Left hindlimb (tissue), 1 donor: ENCODE measurements at regions not wholly inside any gene's neighbourhood (a gene's known extent, or its start where the extent isn't known, plus 50 kb on each side); places are given as distances from the start of the nearest gene placed in this dataset.
A peak's percentile ranks its signal among the peaks of the same experiment; 100 is the strongest.
"Not testable (repeated sequence)": the region's sequence is repeated elsewhere in the genome, so short reads cannot be mapped to it uniquely, and the experiment has no call there.

Source experiments
- DNase-seq: peaks from one replicate; pipeline ENCODE4 v3.0.0-alpha.2; 2018

DNA sequence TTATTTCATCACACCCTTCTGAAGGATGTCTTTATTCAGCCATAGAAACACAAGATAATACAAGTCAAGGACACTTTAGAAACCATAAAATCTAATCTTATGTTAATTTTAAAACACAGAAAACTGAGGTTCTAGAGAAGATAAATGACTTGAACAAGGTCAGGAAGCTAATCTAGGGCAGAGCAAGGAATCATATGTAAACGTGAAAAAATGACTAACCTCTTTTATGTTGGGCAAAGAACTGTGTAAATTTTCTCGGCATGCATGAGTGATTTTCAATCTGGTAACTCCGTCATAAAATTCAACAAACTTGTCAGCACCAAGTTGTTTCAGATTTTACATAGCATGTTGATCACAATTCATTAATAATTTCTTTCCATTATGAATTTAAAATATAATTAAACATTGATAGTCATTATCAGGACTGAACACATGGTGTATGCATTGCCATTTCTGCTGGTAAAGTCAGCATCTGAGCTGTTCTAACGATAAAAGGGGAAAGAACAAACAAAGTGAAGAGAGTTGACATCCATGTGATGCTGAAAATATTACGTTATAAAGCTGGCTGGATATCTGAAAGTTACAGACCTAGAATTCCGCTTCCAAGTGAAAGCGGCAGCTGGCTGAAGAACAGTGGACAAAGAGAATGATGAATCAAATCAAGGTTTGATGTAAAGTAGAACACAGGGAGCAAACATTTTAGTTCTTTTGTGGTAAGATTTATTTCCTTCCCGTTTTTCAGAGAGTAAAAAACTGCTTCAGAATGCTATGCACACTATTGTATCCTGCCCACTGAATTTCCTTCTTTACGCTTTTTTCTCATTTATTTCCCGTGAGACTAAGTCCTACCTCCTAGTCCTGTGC is 1037.4 kb upstream of the TMPRSS15 start:
- DNase-seq = no peak

DNA sequence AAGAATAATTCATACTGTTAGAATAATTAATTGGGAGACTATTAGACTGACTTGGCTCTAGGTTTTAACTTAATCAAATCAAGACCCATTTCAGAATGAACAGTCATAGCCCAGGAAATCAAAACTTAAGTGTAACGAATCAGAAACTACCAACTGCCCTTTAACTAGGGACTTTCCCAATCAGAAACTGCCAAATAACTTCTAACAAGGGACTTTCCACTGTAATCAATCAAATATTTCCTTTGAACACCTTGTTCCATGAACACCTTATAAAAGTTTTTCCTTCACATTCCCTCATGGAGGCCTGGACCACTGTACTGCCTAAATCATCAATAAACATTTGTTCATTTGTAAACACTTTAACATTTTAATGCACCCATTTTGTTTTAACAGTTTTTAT is 1054.7 kb upstream of the TMPRSS15 start:
- no peak for DNase-seq

DNA sequence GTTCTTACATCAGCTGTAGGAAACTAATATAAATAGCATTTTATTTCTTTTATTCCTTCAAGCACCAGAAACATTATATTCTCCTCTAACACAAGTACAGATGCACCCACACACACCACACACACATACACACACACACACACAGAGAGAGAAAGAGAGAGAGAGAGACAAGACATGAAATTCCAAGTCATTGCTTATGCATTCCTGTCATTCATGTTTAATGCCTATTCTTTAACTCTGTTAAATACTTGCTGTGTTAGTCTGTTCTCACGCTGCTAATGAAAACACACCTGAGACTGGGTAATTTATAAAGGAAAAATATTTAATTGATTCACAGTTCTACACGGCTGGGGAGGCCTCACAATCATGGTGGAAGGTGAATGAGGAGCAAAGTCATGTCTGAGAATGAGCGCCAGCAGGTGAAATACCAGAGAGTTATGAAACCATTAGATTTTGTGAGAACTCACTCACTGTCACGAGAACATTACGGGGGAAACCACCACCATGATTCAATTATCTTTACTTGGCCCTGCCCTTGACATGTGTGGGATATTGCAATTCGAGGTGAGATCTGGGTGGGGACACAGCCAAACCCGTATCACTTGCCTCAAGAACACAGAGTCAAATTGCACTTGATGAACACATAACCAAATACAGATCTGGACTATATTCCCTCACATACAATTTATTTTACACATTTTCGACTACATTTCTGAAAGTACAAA is 1058.1 kb upstream of the TMPRSS15 start:
- no peak for DNase-seq

DNA sequence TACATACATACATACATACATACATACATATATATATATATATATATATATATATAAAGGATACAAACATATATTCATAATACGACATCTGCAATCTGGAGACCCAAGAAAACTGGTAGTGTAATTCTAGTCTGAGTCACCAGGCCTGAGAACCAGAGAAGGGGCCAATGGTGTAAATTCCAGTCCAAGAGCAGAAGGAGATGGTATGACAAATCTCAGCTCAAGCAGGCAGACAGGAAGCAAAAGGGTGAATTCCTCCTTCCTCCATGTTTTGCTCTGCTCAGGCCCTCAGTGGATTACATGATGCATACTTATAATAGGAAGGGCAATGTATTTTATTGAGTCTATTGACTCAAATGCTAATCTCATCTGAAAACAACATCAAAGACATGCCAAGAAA is 1060.4 kb upstream of the TMPRSS15 start:
- DNase-seq = no peak

DNA sequence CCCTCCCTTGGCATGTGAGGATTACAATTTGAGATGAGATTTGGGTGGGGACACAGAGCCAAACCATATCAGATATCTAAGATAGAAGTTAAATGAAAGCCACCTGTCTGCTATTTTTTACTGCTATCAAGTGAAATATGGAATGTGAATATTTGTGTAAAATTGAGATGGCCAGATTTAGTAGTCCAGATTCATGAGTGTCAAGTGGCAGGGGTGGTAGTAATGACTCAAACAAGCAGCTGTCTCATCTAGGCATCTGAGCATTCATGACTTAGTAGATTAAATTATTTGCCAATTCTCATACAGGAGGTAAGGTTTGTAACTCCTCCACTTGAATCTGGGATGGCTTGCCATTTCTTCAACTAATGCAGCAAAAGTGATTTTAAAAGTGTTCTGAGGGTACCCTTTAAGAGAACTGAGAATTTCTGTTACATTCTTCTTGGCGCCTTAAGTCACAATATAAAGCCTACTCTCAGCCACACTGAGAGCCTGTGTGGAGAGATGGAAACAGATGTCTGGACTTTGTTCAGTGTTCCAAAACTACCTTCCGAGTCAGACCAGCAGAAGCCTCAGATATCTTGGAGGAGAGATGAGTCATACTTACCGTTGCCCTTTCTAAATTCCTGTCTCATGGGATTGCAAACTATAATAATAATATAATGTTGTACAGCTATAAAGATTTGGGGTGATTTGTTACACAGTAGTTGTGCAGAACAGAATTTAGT is 1065.6 kb upstream of the TMPRSS15 start:
- DNase-seq = no peak

DNA sequence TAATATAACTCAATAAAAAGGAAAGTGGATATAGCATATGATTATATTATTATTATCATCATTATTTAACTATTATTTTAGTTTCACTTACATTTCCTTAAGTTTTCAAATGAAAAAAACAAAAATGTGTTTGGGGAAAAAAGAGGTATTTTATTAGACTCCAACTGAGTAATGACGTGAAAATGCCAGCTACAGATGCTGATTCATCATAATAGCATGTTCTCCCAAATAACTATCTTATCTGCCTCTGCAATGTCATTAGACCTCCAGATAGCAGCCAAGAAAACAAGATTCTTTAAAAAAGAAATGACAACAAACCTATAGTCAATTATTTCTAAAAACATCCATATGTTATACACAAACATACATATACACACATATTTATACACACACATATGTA is 1071.9 kb upstream of the TMPRSS15 start:
- no peak for DNase-seq

DNA sequence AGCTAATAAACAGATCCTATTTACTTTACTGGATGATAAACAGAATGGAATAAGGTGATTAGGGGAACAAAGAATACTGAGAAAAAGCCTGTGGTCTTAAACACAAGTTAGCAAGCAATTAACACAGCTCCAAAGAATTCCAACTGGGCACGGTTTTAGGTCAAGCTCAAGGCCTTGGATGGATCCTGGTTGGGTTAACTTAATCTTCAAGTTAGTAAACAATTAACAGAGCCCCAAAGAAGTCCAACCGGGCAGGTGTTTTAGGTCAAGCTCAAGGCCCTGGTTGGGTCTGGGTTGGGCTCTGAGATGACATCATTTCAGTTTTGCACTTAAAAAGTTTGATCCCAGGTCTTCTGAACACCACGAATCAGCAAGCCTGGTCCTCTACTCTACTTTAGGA is 1086.3 kb upstream of the TMPRSS15 start:
- no peak for DNase-seq

DNA sequence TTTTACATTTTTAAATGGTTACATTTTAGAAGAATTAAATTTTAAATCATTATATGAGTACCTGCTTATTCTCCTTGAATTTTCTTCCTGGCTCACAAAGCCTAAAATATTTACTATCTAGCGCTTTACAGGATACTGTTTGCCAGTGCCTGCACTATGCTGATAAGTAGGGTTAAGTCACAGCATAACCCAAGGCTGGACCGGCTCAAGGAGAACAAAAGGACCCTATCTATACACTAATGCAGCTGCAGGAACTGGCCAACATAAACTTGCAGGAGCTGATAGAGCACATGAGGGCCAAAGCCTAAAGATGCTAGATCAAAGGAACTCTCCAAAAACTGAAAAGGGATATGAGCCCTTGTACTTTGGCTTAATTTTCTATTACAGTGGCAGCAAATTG is 1086.9 kb upstream of the TMPRSS15 start:
- no peak for DNase-seq

DNA sequence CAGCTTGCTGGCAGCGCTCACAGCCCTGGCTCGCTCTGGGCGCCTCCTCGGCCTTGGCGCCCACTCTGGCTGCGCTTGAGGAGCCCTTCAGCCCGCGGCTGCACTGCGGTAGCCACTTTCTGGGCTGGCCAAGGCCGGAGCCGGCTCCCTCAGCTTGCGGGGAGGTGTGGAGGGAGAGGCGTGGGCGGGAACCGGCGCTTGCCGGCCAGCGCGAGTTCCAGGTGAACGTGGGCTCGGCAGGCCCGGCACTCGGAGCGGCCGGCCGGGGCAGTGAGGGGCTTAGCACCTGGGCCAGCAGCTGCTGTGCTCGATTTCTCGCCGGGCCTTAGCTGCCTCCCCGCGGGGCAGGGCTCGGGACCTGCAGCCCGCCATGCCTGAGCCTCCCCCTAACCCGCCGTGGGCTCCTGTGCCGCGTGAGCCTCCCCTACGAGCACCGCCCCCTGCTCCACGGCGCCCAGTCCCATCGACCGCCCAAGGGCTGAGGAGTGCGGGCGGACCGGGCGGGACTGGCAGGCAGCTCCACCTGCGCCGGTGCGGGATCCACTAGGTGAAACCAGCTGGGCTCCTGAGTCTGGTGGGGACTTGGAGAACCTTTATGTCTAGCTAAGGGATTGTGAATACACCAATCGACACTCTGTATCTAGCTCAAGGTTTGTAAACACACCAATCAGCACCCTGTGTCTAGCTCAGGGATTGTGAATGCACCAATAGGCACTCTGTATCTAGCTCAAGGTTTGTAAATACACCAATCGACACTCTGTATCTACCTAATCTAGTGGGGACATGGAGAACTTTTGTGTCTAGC is 1090.1 kb upstream of the TMPRSS15 start:
- DNase-seq = not testable (repeated sequence)

DNA sequence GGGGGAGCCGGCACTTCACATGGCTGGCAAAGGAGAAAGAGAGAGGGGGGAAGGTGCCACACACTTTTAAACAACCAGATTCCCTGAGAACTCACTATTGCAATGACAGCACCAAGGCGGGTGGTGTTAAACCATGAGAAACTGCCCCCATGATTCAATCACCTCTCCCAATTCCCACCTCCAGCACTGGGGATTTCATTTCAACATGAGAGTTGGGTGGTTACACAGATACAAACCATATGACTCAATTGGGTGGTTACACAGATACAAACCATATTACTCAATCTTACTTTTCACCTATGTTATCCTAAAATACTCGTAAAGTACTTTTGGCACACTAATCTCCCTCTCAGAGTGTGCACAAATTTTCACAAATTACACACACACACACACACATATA is 1097.5 kb upstream of the TMPRSS15 start:
- DNase-seq = no peak

DNA sequence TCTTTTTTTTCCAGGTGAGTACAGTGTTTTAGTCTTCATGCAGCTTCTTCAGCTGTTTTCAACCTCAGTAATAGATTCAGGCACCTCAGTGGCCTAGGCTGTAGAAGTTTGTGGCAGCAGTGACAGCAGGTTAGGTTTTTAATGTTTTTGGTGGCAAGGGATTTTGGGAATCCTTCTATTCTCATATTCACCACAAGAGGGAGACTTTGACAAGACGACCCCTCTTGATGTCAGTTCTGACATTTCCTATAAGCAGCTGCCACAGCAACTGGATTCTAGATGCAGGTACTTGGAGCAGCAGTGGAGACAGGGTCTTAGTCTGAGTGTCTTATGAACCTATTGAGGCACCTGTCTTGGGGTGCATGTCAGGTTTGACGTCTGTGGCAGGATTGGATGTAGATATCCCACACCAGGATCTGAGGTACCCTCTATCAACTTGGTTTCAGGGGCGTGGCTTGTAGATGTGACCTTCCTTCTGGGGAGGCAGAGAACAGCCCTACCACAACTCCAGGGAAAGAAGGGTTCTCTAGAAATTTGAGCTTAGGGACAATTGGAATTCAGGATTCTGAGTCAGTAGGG is 1104.2 kb upstream of the TMPRSS15 start:
- DNase-seq = no peak

DNA sequence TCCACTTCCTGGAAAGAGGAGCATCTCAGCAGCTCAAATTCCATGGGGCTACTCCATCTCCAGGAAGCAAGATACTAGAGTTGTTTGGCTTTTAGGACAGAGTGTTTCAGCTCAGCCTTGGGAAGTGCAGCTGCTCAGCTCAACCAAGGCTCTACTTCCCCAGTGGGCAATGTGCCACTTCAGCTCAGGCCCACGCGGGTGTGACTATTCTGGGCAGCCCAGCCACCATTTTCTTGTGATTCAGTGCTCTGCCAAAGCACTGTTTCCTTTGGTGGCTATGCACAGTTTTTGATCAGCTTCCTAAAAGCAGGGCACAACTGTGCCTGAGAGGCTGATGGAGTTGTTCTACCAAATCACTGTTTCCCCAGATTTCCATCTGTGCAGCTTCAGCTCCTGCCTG is 1104.9 kb upstream of the TMPRSS15 start:
- DNase-seq = no peak

DNA sequence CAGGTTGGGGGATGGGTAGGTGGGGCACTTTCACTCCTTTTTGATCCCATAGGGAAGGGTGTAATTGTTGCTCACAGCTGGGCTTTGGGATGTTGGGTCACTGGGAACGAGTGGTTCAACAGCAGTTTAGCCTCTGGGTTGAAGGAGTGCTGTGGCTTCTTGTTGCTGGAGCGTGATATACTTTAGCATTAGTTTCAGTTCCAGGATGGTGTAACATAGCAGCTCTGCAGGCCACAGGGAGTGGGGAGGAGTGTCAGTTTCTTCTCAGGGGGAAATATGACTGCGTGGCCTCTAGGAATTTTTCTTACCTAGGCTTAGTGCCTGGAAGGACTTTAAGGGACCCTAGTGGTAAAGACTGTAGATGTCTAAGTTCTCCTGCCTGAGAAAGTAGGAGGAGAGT is 1105.3 kb upstream of the TMPRSS15 start:
- no peak for DNase-seq

DNA sequence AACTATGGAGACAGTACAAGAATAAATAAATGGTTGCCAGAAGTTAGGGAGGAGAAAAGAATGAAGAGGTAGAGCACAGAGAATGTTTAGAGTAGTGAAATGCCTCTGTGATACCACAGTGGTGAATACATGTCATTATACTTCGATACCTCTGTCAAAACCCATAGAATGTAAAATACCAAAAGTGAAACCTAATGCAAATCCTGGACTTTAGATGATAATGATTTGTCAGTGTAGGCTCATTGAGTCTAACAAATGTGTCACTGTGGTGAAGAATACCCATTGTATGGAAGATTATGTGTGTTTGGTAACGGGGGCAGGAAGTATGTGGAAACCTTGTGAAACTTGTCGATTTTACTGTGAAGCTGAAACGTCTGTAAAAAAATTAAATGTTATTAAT is 1106.5 kb upstream of the TMPRSS15 start:
- no peak for DNase-seq

DNA sequence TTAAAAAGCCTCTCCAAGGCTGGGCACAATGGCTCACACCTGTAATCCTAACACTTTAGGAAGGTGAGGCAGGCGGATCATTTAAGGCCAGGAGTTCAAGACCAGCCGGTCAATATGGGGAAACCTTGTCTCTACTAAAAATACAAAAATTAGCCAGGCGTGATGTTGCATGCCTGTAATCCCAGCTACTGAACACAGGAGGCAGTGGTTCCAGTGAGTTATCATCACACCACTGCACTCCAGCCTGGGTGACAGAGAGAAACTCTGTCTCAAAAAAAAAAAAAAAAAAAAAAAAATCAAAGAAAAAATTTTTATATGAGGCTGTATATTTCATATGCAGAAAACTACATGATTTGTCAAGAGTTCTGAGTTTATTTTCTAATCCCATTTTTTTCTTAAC is 1107.1 kb upstream of the TMPRSS15 start:
- DNase-seq = no peak

DNA sequence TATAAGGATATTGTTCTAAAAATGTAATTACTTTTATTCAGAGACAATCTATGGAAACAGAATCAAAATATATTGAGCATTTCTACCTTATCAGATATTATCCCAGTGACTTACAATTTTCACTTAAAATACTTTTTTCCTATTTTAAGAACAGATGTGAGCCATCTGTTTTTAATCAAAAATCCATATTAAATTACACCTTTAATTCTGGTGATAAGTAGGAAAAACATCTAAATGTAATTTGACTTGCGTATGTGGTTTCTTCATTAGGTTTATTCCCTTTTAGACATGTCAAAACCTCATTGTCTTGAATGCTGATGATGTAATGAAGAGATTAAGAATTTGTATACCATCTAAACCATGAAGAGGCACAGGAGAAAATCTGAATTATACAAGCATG is 1118.8 kb upstream of the TMPRSS15 start:
- no peak for DNase-seq

DNA sequence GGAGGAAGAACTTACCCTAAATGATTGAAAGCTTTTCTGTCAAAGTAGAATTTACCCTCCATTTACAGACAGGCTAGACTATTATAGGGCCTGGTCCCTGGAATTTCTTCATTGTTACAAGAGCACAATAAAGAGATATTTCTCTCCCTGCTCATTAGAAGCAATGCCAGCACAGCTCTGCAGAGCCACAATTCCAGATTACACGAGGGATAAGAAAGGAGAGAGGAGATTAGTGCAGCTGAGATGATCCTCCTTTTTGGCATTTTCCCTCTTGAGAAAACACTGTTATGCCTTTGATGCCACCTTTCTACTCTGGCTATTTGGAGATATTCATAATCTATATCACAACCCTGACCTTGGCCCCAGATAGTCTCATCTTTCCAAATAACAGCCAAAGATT is 1119.5 kb upstream of the TMPRSS15 start:
- no peak for DNase-seq

DNA sequence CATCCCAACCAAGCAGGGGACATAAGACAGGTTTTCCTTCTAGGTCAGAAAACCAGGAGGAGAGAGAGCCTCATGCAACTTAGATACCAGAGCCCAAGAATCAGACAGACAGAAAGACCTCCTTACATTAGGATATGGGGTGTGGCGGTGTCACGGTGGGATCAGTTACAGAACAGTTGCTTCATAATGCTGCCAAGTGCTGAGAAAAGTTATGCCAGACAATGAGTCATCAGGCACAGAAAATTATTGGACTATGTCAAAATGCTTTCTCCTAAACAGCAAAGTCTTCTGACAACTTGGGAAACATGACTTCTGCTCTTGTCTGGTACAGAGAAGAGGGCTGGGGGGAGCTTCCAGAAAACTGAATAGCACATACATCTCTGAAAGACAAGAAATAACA is 1120.2 kb upstream of the TMPRSS15 start:
- DNase-seq = peak; percentile 52

DNA sequence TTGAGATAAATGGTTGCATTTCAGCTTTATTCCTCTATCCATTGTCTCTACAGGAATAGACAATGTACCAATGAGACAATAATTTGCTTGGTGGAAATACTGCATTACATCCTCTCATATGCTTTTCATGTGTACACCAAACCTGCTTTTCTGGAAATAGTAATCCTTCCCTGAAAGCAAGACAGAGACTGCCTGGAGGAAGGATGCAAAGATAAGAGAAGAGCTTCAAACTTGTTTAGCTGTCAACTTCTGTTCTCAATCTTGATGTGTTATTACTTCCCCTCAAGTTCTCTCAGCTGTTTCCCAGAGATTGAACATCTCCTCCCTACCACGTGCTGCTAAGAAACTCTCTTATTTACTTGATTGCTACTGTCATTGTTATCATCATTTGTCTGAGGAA is 1125.4 kb upstream of the TMPRSS15 start:
- no peak for DNase-seq

DNA sequence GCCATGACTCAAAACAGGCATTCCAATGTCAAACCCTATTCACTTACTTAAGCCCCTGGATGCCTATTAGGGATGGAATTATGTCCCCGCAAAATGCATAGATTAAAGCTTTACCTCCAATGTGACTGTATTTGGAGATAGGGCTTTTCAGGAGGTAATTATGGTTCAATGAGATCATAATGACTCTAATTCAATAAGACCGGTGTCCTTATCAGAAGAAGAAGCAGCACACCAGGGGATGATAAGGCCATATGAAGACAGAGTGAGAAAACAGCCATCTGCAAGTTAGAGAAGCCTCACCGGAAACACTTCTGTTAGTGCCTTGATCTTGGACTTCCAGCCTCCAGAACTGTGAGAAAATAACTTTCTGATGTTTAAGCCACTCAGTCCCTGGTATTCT is 1131.8 kb upstream of the TMPRSS15 start:
- no peak for DNase-seq

DNA sequence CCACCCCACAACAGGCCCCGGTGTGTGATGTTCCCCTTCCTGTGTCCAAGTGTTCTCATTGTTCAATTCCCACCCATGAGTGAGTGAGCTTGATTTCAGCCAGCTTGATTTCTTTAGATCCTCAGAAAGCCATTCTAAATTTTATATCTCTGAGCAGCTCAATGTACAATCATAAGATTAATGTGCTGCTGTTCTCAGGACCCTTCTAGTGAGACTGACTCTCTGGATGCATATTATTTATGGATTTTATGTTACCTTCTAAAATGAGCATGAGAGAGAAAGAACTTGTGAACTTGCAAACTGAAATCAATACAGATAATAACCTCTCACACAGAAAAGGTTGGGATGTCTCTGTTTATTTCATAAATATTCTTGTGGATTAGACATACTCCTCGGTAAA is 1133.5 kb upstream of the TMPRSS15 start:
- no peak for DNase-seq

DNA sequence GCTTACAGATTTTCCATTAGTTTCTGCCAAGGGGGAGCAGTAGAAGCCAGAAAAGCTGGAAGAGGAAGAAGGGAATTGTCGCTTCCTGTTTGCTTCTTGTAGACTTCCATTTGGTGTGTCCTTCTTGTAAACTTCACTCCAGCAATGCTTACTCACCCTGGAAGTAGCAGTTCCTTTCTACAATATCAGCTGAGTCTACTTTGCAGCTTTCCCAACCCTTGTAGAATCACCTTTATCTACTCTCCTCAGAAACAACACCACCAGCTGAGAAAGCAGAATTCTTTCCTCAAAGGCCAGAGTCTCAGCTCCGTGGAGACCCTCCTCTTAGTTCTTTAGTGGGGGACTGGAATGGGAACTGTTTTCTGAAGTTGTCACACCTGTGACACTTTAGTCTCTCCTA is 1136.7 kb upstream of the TMPRSS15 start:
- no peak for DNase-seq

DNA sequence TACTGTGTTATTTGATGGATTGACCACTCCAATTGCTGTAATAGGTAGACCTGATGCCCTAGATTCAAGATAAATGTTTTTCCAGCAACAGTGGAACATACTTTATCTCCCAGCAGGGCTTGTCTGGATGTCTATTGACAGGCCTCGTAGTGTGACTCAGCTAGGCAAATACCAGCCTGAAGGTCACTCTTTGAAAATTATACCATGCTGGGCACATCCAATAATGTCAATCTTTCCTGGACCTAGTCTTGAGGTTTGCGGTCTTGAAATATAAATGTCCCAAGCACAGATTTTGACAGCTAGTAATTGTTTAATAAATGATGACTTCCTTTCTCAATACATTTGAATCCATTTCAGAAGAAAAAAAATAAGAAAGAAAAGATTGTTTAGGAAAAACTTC is 1138.0 kb upstream of the TMPRSS15 start:
- DNase-seq = no peak
